LNCaP clone FGC (cell line): ENCODE measurements at regions not wholly inside any gene's neighbourhood (a gene's known extent, or its start where the extent isn't known, plus 50 kb on each side); places are given as distances from the start of the nearest gene placed in this dataset.
"Not testable (repeated sequence)": the region's sequence is repeated elsewhere in the genome, so short reads cannot be mapped to it uniquely, and the experiment has no call there.

ENCODE experiments used
- DNase-seq: peaks from one replicate; pipeline ENCODE4 v3.0.0-alpha.2; 2011; ENCODE audit warnings: low read depth
- H3K4me3 ChIP-seq: 2 replicates; pipeline ENCODE4 v1.5.1; 2011; ENCODE audit warnings: mild to moderate bottlenecking, low read depth, low read length, control low read depth
- CTCF ChIP-seq: IDR thresholded peaks from 2 replicates; pipeline ENCODE4 v1.5.1; 2012; ENCODE audit warnings: mild to moderate bottlenecking; ENCODE audit not compliant: control insufficient read depth, insufficient read depth; ENCODE audit errors: extremely low read depth

- H3K4me3 ChIP-seq = no peak overlapping the region
- no peak for TF ChIP-seq CTCF
- no peak for DNase-seq
Measured at GRCh38 chr3:35263477-35263876, 375.8 kb upstream of the ARPP21 start.

DNA sequence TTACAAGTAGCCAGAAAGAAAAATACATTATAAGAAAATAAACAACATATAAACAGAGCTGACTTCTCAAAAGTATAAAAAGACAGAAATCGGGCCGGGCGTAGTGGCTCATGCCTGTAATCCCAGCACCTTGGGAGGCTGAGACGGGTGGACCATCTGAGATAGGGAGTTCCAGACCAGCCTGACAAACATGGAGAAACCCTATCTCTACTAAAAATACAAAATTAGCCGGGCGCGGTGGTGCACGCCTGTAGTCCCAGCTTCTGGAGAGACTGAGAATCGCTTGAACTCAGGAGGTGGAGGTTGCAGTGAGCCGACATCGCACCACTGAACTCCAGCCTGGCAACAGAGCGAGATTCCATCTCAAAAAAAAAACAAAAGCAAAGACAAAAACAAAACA is 373.3 kb upstream of the ARPP21 start:
- not testable (repeated sequence) for H3K4me3 ChIP-seq, DNase-seq

- DNase-seq = no peak
- no peak for TF ChIP-seq CTCF
- H3K4me3 ChIP-seq = no peak overlapping the region
Measured at GRCh38 chr3:35275768-35276167, 363.6 kb upstream of the ARPP21 start.

DNA sequence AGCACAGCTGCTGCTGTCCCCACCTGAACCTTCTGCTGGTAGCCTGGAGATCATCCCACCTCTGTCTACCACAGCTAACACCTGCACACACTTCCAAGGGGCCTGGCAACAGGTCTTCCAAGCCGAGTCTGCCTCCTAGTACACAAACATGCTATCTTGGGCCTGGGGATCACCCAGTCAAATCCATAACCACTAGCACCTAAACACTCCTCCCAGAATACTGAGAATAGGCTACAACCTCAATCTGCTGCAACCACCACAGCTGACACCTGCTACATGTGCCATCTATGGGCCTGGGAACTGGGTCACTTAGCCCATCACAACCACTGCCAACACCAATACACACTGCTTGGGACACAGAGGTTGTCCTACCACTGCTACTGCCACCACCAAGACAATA is 362.8 kb upstream of the ARPP21 start:
- no peak overlapping the region for H3K4me3 ChIP-seq
- TF ChIP-seq CTCF = no peak
- no peak for DNase-seq

GRCh38 chr3:35291471-35292236 is 347.7 kb upstream of the ARPP21 start:
- no peak overlapping the region for H3K4me3 ChIP-seq
- no peak for TF ChIP-seq CTCF
- peak; percentile 58 for DNase-seq

DNA sequence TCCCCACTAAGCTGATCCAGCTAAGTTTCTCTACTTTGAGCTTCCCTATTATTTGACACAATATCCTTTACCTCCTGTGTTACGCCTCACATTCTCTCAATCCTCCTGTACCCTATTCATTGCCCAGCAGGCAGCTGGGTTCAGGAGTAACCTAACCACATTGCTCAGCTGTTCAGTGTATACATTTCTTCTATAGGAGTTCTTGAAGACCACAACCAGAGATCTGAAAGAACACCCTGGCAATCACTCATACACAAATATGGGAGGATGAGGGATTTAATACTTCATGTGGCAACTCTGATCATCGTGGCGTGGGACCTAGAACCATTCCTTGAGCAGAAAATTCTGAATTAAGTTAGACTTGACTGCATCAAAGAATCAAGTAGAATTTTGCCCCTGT is 346.8 kb upstream of the ARPP21 start:
- no peak overlapping the region for H3K4me3 ChIP-seq
- DNase-seq = no peak
- no peak for TF ChIP-seq CTCF

DNA sequence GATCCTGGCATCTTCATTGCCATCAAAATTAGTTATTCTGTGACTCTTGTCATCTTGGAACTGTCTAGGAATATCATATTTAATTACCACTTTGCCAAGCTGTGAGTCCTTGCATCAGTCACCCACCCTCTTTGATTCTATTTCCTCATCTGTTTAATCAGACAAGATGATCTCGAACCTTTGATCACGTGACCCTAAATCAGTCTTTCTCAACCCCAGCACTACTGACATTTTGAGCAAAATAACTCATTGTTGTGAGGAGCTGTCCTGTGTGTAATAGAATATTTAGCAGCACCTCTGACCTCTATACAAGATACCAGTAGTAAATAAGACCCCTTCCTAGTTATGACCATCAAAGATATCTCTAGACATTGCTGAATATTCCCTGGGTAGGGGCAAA is 343.4 kb upstream of the ARPP21 start:
- no peak for DNase-seq

More for the DNA sequence above, 343.4 kb upstream of the ARPP21 start:
- no peak overlapping the region for H3K4me3 ChIP-seq
- no peak for TF ChIP-seq CTCF
